Stimulated activated CD8-positive, alpha-beta memory T cell treated with anti-CD3 and anti-CD28 coated beads, Interleukin-4, amount 100 ng/mL, for 4 hours (primary cell): ENCODE measurements at regions not wholly inside any gene's neighbourhood (a gene's known extent, or its start where the extent isn't known, plus 50 kb on each side); places are given as distances from the start of the nearest gene placed in this dataset.
"Not testable (repeated sequence)": the region's sequence is repeated elsewhere in the genome, so short reads cannot be mapped to it uniquely, and the experiment has no call there.

Experiments
- DNase-seq, 2 donors: peaks; one replicate each; pipeline ENCODE4 v3.0.0-alpha.2; 2020; ENCODE audit warnings: low read depth in 2 of 2, low spot score in 1 of 2

DNA sequence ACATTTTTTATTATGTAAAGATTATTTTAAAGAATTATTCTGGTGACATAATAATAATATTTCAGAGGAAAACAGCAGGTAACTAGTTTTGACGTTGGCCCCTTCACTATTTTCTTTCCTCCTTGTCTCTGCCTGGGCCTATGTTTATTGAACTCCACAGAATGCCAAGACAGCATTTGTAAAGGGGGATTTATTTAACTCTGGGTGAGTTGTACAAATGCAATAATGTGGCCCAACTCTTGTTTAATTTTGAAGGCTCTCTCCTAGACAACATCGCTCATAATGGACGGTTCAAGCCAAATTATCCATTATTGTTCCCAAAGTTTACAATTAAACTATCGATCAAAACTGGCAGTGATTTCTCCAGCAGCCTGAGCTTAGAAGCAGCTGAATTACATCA lies 374.3 kb upstream of the SLC35B3 start:
- DNase-seq = no peak

DNA sequence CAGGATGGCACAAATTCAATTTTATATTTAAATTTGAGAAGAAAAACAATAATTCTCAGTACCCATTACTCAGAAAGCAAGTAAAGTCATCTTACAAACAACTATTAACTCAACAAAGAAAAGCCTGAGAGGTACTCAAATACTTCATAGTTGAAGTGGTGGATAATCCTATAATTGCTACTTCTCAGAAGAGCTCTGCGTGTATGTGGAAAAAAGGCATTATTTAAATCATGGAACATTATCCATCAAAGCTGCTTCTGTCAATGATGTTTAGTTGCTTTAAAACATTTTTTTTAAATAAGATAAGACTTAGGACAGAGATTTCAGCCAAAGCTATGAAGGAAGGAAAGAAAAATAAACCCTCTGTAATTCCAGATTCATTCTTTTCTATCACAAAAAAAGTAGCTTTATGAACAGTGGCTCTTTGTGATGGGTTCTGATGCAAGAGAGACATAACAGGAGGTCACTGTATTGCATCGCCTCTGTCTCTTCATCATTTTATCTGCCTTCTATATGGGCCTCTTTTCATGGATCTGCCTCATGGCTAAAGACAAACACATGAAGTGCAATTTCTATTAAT lies 367.9 kb upstream of the SLC35B3 start:
- DNase-seq = no peak

DNA sequence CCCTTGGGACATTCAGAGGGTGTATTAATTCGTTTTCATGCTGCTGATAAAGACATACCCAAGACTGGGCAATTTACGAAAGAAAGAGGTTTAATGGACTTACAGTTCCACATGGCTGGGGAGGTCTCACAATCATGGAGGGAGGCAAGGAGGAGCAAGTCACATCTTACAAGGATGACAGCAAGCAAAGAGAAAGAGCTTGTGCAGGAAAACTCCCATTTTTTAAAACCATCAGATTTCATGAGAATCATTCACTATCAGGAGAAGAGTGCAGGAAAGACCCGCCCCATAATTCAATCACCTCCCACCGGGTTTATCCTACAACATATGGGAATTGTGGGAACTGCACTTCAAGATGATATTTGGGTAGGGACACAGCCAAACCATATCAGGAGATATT lies 367.1 kb upstream of the SLC35B3 start:
- not testable (repeated sequence) for DNase-seq

DNA sequence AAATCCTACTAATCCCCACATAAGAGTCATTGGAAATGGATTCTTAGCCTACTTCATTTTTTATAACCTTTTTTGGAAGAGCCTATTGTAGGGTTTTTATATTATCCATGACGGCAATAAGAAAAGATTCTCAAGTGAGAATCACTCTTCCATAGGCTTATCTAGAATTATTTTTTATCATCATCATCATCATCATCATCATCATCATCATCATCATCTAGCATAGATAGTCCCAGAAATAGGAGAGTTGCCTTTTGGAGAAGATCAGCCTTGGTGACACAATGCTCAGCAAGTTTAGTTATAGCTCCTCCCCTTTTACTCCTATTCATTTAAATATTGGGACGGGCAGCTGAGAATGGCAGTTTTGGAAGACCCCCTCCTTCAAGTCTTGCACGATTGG lies 359.1 kb upstream of the SLC35B3 start:
- no peak for DNase-seq

DNA sequence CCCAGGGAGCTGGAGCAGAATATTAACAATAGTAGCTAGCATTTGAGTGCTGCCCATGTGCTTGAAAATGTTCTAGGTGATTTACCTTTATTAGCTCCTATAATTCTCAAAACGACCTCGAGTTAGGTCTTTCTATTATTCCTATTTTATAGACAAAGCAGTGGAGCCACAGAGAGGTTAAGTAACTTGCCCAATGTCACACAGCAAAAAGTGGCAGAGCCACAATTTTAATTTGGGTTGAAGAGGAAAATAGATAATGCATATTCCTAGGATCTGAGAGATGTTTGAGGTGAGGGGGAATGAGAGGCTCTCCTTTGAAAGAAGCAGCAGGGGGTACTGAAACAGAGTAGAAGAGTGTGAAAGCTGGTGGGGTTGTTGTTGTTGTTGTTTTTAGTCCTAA lies 354.5 kb upstream of the SLC35B3 start:
- no peak for DNase-seq

DNA sequence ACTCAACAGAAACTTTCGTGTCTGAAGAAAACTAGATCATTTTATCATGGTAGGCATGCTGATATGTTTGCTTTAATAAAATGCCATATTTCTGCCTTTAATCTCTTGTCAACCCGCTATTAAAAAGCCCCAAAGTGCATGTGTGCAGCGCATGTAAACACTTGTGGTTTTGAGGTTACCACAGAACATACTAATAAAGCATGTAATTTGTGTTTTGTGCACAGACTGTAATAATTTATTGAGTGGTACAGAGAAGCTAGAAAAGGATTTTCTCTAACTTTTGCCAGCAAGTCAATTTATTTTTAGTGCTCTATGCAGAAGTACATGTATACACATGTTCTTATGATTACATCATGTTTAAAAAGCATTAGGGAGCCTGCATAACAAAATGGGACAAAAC lies 349.9 kb upstream of the SLC35B3 start:
- no peak for DNase-seq

DNA sequence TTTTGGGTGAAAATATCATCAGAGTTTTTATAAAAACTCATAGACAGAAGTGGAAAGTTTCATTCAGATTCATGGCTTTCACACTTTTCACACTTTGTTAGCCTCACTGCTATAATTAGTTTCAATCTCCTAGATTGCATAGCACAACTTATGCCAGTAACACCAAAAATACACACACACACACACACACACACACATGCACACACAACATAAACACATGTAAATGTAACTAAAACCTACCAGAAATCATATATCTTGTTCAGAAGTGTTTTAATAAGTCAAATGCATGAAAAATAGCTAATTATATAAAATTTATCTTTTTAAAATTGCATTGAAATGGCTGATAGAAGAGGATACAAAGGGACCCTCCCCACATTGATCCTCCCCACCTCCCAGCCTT lies 347.8 kb upstream of the SLC35B3 start:
- DNase-seq = no peak

DNA sequence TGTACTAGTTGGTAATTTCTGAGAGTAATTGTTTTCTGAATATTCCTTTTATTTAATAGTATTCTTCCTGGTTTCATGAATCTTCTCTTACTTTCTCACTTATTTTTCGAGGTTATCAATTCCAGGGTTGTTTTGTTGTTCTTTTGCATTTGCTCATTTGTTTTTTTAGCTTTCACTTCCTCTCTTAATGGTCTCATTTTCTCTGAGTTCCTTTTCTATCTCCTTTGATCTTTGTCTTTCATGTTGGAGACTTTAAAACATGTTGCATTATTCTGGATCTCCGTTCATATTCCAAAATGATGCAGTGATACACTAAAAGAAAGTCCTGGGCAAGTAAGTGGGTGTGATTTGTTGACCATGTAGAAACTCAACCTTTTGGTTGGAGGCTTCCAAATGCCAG lies 345.3 kb upstream of the SLC35B3 start:
- DNase-seq = no peak

DNA sequence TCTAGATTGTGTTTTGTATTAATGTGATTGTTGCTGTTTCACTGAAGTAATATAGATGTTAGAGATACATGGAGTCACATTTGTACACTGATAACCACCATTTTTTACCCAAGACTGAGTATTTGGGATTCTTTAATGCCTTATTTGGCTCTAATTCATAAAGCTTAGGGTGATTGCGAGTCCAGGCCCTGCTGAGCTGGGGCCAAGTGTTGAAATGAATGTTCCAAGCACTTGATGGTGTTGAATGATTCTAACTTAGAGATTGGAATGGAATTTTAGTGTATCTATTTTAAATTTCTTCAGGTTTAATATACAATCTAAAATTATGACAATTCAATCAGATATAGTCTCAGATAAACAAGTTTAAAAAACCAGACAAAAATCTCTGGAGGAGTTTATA lies 329.4 kb upstream of the SLC35B3 start:
- no peak for DNase-seq

DNA sequence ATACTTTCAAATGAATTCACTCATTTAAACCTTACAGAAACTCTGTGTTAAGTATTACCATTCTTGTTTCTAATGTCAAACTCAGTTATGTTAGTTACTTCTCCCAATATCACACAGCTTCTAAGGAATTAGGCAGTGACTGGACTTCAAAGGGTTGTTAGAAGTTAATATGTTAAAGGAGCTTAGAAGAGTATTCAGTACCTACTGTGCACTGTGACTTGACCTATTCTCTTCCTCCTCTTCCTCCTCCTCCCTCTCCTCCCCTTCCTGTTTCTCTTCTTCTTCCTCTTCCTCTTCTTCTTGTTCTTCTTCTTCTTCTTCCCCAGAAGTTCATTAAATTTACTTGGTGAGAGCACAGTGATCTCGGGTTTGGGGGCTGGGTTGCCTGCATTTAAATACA lies 325.6 kb upstream of the SLC35B3 start:
- no peak for DNase-seq

DNA sequence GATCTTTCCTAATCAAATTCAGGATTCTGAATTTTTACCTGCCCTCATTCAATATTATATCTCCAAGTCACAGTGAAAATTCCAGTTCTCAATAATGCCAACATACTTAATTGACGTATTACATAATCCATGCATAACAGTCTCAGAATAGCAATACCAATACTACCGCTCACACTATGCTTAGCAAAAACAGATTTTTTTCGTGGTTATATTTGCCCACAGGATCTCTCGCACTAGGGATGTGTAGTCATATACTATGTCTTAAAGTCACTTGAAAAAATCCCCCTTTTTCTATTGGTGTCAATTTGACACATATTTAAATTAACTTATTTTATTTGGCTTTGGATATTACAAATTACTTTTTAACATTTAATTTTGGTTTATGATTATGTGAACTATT lies 323.1 kb upstream of the SLC35B3 start:
- DNase-seq = no peak

DNA sequence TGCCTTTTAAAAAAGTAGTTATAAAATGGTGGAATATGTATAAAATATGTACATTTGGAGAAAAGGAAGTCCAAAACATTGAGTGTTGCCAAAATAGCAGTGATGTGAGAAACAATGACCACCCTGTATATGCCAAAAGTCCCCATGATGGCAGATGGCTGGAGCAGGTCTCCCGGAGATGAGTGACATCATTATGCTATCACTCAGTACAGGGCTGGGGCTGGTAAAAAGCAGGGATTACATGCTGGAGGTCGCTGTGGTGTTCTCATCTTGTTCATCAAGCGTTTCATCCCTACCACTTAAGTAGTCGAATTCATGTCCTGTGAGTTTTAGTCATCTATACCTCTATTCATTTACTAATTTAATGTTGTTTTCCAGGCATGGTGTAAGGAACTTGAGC lies 315.3 kb upstream of the SLC35B3 start:
- no peak for DNase-seq

DNA sequence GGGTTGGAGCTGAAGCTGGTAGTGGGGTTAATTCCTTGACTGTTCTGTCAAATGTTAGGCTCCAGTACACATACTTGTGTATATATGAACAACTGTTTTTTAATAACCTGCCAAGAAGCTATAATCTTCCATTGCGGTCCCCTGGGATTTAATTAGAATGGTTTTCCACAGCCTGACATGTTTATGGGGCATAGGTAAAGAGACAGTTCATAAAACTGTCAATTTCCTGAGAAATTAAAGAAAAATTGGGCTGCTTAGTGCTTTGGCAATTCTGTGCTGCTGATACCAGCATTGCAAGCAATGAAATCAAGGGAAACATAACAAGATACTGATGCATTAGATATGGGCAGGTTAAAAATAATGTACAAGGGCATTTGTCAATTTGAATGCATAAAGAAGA lies 314.1 kb upstream of the SLC35B3 start:
- DNase-seq = no peak

DNA sequence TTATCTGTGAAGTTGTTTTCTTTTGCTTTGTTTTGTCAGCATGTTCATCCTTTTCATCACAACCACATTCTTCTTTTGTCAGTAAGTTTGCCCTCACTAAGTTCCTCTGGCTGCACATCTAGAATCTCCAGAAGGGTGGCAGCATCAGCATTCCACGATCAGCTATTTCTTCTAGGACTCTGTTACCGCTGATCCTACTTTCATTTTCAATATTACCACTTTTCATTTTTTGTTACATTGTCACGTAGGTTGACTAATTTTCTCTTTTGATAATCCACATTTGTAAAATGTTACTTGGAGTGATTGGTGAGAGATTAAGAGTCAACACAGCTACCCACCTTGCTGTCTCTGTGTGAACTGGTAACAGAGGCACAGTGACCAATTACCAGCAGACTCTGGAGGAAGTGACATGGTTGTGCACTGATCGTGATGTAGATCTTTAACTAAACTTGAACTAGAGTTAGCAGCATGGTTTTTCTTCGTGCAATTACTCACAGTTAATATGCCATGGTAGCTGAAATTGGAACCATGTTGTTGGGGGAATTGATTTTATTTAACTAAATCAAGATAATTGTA lies 307.9 kb upstream of the SLC35B3 start:
- no peak for DNase-seq

DNA sequence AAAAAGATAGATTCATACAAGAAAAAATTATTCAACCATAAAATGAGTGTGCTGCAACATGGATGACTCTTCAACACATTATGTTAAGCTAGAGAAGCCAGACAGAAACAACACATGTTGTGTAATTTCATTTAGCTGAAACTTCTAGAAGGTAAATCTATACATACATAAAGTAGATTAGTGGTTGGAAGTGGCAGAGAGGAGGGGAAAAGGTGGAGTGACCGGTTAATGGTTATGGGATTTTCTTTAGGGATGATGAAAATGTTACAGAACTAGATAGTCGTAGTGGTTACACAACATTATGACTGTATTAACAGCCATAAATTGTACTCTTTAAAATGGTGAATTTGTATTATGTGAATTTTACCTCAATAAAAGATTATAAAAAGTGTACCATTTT lies 304.1 kb upstream of the SLC35B3 start:
- DNase-seq = no peak

DNA sequence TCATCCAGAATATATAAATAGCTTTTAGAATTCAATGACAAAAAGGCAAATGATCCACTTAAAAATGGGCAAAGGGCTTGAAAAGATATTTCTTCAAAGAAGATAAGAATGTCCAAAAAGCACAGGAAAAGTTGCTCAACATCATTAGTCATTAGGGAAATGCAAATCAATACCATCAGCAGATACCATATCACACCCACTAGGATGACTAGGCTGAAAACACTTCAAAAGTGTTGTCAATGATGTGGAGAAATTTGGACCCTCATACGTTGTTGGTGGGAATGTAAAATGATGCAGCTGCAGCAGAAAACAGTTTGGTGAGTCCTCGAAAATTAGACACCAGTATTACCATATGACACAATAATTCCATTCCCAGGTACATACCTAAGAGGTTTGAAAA lies 303.6 kb upstream of the SLC35B3 start:
- DNase-seq = no peak

DNA sequence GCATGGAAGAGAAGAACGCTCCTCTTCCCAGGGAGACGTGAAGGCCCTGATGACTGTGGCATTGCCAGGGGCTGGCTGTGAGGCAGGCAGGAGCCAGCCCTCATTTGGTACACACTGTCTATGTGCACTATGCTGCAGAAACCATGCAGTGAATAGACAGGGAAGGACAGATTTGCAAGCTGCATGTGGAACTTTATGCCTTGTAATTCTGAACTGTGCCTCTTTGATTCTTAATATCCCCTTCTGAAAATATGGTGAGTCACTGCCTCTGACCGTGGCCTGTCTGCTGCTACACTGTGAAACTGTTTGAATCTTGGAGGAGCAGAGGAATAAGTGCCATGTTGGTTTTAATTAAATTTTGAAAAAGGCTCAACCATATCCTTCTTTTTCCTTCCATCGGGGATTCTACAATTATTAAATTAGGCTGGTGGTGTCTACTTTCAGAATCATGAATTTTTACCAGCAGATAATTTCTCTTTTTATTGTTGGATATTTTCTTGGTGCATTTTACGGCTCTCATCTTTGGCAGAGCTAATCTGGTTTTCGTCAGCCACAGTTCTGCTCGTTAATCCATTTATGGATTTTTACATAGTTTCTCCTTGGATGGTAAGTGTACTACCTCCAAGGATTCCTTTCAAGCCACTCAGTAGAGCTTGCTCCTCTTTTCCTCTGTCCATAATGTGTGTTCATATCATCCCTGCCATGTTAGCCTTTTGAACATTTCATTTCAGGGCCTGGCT lies 301.0 kb upstream of the SLC35B3 start:
- DNase-seq = no peak

DNA sequence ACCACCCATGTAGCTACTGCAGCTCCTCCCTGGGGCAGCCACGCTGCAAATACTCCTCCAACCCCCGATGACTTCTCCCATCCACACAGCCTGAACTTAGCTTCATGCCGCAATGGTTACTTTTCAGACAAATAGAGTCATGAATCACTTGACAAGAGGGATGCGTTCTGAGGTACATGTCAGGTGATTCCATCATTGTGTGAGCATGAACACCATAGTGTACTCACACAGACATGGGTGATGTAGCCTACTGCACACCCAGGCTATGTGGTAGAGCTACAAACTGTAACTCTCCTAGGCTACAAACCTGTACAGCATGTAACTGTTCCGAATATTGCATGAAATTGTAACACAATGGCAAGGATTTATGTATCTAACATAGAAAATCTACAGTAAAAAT lies 298.5 kb upstream of the SLC35B3 start:
- no peak for DNase-seq

DNA sequence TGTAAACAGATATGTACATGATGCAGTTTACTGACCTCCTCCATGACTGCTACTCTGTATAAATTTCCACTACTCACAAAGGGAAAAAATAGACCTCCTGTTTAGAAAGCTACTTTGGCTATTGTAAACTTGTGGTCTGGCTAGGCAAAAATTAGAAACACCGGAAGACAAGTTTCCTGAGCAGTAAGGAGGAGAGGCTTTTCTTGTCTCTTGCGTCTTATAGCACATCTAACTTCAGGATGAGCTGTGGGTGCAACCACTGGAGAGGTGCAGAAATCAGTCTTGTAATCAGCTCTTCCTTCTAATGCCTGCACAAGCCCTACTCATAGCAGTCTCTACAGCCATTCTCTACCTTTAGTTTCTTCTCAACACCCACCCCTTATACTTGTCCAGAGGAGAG lies 296.5 kb upstream of the SLC35B3 start:
- DNase-seq = no peak

DNA sequence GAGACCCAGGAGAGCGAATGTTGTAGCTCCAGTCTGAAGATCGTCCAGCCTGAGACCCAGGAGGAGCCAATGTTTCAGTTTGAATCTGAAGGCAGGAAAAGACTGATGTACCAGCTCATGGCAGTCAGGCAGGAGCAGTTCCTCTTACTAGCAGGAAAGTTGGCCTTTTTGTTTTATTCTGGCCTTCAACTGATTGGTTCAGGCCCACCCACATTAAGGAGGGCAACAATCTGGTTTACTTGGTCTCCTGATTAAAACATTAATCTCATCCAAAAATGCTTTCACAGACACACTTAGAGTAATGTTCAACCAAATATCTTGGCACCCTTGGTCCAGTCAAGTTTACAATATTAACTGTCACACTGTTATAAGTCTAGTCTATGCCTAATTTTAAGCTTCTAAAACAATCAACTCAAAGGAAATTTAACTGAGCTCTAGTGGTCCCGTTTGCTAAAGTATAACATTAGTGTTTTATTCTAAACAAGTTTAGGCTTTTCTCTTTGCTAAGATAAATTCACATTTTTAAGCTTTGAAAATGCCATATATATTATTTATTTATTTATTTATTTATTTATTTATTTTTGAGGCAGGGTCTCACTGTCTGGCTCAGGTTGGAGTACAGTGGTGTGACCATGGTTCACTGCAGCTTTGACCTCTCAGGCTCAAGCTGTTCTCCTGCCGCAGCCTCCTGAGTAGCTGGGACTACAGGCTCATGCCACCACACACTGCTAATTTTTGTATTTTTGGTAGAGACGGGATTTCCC lies 275.5 kb upstream of the SLC35B3 start:
- no peak for DNase-seq

DNA sequence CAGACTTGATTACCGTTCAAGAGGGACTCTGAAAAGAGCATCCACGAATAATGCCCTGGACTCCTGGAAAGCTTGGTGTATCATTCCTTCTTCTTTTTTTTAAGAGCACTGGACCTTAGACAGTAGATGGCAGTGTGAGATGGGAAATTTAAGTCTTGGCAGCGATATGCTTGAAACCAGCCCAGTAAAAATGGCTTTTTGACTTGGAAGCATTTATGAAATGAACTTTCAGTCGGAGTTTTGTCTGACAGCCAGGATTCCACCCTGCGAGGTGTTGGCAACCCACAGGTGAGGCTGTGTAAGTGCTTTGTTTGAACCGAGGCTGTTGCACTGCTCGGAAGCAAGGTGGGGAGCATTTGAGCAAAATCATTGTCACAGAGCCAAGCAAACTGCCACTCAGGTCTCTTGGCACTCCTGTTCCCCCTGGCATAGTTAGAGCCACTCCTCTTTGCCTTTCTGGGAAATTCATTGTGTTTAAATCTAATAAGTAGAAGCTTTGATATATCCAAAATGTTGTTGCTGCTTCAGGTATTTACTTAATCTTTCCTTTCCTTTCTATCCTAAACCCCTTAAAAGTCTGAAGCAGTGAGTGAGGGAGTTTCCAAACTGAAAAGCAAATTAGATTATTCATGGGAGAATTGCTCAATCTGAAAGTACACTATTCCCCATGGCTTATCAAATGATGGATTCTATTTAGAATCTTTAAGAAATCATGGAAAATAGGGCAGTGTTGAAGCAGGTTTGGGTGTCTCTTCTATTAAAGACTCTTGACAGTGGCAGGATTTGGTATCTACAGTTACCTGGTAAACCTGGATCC lies 272.8 kb upstream of the SLC35B3 start:
- no peak for DNase-seq
